NOMO-1 (cell line): ENCODE measurements at regions not wholly inside any gene's neighbourhood (a gene's known extent, or its start where the extent isn't known, plus 50 kb on each side); places are given as distances from the start of the nearest gene placed in this dataset.
A peak's percentile ranks its signal among the peaks of the same experiment; 100 is the strongest.
"Not testable (repeated sequence)": the region's sequence is repeated elsewhere in the genome, so short reads cannot be mapped to it uniquely, and the experiment has no call there.

Experiments used
- DNase-seq, 2 experiments: peaks; one replicate each; lab custom pipeline; 2025; ENCODE audit not compliant: unreplicated experiment in 2 of 2; lab: John Stamatoyannopoulos, UW

DNA sequence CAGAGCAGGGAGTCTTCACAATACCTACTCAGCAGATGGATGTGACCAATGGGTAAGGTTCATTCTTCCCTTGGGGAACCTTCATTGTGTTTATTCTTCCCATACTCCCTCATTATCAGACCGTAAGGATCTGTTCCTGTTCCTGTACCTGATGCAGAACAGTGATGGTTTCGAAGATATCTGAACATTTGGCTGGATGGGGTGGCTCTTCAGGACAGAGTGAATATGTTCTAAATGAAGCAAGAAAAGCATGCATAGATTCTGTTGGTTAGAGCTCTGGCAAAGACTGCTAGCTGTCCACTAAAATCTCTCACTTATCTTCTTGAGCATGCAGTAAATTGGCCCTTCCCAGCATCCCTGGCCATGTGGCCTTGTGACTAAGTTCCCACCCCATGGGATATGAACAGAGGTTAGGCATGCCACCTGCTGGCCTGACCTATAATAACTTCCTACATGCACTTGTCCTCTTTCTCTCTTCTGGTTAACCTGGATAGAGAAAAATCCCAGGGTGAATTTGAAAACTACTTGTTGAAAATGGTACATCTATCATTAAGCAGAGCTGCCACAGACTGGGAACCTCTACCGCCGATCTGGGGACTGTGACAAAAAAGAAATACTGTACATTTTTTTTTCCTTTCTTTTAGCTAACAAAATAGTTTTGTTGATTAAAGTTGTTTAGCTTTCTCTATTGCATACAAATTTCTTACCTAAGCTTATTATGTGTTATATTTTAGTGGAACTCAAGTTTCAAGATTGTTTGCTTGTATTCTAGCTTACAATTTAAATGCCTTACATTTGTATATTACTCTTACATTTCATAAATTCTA, 60.0 kb upstream of the BANK1 start:
- peak; percentile 8 to 19 for DNase-seq

DNA sequence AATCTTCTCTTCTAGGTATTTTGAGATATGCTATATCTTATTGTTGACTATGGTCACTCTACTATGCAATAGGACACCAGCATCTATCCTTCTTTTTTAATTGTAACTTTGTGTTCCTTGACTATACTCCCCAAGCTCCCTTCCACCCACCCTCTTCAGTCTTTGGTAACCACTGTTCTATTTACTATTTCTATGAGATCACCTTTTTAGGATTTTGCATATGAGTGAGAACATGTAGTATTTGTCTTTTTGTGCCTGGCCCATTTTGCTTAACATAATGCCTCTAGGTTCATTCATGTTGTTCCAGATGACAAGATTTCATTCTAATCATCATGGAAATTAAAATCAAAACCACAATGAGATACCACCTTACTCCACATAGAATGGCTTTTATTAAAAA, 63.3 kb upstream of the BANK1 start:
- DNase-seq, result no peak

DNA sequence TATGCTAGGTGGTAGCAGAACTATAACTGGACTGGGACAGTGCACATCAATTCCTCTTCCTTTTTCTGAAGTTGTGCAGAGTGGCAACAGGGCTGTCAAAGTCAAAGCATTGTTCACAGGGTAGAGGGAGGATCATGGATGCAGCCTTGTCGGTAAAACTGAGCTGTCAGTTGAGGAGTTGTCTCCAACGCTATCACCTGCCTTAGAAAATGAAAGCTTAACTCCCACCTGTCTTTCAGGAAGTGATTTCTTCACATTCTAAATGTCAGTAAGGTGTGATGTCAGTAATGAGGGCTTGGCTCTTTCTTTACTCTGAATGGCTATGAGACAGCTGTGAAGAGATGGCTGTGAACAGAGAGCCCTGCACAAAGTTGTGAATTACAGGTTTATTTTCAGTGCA, 66.4 kb upstream of the BANK1 start:
- no peak for DNase-seq

DNA sequence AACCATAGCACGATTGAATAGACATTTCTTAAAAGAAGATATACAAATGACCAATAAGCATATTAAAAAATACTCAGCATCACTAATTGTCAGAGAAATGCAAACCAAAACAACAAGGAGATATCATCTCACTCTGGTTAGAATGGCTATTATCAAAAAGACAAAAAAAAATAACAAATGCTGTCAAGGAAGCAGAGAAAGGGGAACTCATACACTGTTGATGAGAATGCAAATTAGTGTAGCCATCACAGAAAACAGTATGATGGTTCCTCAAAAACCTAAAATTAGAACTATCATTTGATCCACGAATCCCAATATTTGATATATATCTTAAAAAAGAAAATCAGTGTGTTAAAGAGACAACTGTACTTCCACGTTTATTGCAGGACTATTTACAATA, 71.7 kb upstream of the BANK1 start:
- DNase-seq, result no peak

DNA sequence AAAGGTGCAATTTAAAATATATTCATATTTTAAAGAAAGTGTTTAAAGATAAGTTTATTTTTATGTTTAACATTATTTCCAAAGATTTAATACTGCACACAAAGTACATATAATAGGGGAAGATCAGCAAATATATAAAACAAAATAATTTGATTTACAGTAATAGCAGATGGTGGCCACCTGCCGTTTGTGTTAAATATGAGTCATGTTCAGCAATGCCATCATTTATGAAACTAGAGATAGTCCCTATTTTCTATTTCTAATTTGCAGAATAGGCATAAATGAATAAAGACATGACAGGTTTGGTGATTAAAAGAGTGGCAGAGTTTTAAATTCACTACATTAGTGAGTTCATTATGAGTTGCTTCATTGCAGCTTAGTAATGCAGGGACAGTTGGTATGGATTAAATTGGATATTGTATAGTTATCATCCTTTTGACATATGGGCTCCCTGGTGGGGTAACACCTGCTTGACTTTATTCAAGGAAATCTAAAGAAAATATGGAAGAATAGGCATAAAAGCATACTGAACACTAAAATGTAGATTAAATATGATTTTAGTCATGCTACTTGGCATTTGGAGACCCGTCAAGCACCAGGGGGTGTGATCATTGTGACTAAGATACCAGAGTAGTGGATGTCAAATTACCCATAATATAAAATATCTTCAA, 78.8 kb upstream of the BANK1 start:
- no peak for DNase-seq

DNA sequence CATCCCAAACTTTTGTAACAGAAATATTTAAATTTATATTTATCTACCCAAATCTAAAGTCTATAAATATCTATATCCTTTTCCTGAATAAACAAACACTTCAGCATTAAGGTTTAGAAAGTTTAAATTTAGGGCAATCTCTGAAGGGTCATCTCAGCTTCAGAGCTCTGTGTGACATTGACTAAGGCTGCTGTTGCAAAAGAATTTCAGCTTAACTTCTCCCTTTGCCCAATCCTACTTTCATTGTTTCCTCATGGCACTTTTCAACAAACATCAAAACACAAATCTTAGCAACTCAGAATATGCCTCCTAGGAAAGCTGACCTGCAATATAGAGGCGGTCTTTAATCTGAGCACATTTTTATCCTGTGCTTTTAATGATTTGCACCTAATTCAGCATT, 79.7 kb upstream of the BANK1 start:
- peak in 1 of 2 experiments; percentile 20 for DNase-seq

DNA sequence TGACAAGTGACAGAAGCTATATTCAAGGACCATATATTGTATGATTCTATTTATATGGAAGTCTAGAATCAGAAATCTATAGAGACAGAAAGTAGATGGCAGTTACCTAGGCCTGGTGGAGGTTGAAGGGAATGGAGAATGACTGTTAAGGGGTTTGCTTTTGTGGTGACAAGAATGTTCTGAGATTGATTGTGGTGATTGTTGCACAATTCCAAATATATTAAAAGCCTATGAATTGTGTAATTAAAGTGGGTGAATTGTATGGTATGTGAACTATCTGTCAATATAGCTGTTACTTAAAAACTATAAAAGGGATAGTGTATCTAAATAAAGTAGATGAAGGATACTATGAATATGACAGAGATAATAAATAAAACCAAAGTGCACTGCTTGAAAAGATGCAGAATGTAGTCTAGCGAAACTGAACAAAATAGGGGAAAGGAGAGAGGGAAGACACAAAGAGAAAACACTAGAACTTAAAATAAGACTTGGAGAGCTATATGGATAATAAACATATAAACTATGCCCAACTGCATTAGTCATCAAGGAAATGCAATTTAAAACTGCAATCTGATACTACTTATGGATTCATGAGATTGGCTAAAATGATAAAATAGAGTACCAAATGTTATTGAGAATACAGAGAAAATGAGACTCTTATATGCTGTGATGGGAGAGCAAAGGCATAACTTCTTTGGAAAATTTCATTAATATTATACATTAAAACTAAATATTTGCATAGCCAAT, 82.1 kb upstream of the BANK1 start:
- DNase-seq, result no peak

DNA sequence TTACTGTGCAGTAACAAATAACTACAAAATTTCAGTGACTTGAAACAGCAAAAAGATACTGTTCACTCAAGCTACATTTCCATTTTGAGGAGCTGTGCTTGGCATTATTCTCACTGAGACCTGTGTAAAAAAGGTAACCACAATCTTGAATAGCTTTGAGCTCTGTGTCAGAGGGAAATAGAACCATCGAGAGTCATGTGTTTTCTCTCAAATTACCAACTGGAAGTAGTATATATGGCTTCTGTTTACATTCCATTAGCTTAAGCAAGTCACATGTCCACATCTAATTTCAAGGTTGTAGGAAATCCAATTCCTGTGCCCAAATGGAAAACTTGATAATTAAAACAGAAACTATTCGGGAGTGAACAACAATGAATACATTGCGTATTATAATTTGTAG, 82.9 kb upstream of the BANK1 start:
- no peak for DNase-seq

DNA sequence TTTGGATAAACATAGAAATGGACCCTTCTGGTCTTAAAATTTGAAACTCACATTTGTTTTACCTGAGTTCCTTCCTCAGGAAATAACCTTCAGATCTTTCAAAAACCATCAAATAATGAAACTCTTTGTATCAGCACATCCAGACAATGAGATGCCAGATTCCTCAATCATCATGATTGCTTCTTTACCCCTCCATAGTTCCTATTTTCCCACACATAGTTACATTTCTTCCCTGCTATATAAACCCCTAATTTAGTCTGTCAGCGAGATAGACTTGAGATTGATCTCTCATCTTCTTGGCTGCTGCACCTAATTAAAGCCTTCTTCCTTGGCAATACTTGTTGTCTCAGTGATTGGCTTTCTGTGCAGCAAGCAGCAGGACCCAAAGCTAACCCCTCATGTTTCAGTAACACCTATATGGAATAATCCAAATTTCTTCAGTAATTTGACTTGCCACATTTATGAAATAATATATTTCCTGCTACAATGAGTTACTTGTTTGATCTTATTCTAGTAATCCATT, 83.9 kb upstream of the BANK1 start:
- DNase-seq, result no peak

DNA sequence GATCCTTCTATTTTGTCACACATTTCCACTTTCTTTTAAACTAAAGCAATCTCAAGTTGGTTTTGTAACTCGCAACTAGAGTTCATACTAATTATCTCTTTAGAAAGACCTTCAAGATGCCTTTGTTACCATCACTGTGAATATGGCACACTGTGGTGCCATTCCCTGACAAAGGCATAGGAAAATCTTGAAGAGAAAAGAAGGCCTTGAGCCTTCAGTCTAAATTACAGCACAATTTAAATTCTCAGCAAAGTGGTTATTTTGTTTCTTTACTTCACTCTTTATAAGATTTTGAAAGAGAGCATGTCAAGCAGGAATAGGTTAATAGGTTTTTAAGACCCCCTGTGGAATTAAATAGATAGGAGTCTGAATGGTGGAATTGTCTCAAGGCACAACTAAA, 89.0 kb upstream of the BANK1 start:
- no peak for DNase-seq

DNA sequence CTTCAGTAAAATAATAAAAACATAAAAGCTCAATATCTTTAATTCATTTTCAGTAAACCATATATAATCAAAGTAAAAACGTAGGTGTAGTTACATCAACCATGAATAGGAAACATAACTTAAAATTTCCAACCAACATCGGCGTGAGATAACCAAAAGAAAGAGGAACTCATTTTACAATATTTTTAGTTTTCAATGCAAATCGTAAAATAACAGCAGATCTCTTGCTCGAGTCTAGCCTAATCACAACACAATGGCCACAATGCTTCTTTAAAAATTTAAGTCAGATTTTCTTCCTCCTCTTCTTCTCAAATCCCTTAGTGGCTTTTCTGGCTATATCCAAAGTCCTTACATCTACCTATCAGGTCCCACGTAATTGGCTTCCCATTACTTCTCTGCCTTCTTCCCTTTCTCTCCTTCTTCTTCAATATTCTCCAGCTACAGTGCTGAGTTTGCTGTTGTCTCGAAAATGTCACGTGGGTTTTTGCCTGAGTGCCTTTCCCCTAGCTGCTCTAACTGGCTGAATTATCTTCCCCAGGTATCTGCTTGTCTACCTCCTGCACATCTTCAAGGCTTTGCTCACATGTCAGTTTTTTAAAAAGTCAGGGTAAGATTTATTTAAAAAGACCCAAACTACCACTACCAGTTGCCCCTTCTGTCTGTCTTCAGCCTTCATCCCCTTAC, 90.9 kb upstream of the BANK1 start:
- DNase-seq, result peak in 1 of 2 experiments; percentile 34

DNA sequence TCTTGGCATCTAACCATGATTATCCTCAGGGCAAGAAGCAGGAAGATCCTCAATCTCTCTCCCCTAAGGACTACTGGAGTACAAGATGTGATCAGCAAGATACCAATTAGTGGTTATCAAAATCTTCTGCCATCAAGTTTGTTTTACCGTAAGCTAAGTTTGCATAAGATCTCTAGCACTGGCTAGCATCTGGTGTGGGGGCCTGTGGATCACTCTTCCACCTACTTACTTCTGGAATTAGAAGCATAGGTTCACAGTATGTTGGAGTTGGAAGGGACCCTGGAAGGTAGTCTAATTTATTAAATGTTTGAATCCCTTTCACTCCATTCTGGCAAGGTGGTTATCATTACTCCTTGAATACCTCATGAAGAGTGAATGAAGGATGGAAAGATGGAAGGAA, 93.3 kb upstream of the BANK1 start:
- DNase-seq, result no peak

DNA sequence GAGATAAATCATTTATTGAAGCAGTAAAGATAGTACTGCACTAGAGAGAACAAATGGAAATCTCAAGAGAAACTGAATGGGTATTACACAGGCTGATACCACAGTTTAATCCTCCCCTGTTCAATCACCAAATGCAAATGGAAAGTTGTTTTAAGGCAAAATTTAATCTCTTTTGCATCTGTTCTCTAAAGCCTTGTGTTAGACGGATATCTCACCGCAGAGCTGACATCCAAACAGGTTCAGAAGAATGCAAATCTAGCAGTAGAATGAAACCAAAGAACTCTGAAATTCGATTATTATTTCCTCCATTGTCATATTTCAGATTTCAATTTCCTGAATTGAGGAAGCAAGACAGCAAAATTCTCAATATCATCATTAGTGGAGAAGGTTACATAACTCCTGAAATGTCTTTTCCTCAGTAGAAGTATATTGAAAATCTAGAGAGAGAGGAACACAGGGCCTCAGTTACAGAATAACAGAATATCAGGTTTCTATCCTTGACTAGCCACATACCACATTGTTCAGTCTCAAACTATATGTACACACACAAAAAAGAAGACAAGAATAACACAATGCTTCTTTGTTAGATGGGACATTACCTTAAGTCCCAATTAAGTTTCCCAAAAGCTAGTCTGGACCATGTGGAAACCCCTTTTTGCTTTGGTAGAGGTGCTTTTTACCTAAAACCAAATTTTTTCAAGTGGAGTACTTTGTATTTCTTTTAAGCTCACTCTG, 94.1 kb upstream of the BANK1 start:
- no peak for DNase-seq

DNA sequence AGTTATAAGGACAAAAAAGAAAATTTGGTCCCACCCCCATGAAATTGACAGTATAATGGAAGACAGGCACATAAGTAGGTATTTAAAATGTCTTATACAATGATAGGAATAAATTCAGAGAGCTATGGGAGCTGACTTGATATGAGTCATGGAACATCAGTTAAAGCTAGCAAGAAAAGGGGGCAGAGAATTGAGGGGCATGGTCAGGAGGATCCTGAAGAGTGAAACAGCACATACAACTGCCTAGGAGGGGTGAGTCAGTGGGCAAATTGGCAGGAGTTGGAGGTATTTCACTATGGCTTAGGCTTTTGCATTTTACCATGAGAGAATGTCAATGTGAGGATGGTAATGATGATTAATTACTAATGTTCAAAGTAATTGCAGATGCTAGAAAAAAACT, 95.4 kb upstream of the BANK1 start:
- DNase-seq, result no peak

DNA sequence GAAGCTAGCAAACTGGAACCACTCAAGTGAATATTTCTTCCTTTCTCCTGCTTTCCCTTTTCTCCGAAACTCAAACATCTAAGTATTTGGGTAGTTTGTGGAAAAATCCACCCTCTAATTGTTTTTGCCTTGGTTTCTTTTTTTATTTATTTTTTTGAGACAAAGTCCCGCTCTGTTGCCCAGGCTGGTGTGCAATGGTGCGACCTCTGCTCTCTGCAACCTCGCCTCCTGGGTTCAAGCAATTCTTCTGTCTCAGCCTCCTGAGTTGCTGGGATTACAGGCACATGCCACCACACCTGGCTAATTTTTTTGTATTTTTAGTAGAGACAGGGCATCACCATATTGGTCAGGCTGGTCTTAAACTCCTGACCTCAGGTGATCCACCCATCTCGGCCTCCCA, 96.1 kb upstream of the BANK1 start:
- not testable (repeated sequence) for DNase-seq

DNA sequence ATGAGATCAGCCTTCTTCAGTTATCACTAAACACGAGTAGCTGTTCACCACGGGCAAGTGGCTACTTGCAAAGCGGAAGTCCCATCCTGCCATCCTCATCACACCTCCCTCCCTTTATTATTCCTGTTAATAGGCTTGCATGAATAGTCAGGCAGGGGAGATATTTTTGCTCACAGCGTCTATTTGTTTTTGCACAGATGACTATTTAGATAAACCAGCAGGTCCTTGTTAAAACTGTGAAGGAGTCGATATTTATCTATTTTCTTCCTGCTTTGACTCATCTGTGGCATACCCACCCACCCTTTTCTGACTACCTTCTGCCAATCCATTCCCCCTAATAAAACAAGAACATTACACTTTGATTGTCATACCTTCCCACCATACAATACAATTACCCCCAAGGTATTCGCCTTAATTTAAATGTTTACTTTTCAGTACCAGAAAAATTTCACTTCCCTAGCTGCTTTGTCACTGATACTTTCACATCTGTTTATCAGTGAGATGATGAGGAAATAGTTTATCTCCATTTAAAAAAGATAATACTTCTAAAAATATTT, 96.6 kb upstream of the BANK1 start:
- DNase-seq, result peak in 1 of 2 experiments; percentile 15

DNA sequence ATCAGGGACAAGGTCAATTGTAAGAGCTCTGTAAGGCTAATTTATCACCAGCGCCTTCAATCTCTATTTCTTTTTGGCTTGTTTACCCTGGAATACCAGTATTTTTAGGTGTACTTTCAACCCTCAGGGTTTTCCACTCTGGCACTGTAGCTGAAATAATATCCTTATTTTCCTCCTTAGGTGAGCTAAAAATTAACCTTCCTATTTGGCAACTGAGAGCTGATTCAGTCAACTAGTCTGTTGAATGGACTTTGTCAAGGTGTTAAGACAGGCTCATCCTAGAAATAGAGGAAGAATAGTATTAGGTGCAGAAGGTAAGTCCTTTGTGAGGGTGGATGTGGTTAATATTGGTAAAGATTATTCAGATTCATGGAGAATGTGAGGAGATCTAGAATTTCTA, 101.3 kb upstream of the BANK1 start:
- no peak for DNase-seq

DNA sequence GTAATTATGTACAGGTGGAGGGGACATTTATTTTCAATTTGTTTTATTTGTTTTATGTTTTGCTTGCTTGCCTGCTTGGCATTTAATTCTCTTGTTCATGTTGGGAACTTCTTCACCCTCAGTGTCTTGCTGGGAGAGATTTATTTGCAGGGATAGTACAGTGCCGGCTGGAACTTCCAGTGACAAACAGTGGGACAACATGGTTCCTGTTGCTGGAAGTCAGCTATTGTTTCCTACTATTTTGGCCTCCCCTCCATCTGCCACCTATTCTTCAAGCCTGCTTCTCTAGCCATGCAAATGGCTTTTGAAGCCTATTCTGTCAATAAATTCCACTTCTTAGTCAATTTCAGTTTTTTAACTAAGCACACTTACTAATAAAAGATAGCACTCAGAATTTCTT, 105.4 kb upstream of the BANK1 start:
- no peak for DNase-seq

DNA sequence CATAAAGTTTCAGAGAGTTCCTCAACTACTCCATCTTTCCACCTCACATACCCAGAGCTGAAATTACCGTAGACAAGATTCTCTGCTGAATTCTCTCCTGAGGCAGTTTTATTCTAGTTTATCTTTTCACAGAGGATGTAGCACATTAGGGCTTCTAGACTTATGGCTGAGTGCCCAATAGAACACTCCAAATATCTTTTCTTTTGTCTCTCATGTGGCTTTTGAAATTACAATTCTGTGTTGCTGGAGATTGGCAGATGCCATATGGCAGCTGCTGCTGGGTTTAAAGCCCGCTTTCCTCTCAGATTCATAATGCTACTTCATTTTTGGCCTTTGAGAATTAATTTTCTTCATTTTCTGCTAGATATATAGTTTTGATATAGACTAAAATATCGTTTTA, 107.6 kb upstream of the BANK1 start:
- DNase-seq, result no peak

DNA sequence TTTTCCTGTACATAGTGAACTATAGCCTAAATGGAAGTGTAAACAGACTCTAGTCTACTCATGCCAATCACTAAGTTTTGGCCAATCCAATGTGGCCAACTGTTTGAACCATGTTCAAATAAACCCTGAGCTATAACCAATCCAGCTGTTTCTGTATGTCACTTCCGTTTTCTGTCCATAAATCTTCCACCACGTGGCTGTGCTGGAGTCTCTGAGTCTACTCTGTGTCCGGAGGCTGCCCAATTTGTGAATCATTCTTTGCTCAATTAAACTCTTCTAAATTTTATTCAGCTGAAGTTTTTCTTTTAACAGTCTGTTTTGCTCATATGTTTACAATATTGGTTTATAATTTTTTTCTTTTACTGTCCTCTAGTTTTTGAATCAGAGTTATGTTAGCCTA, 112.3 kb upstream of the BANK1 start:
- peak in 1 of 2 experiments; percentile 9 for DNase-seq
